Right renal cortex interstitium (tissue), 3 donors: ENCODE measurements at regions not wholly inside any gene's neighbourhood (a gene's known extent, or its start where the extent isn't known, plus 50 kb on each side); places are given as distances from the start of the nearest gene placed in this dataset.
A peak's percentile ranks its signal among the peaks of the same experiment; 100 is the strongest.
"Not testable (repeated sequence)": the region's sequence is repeated elsewhere in the genome, so short reads cannot be mapped to it uniquely, and the experiment has no call there.

ENCODE experiments used
- DNase-seq, 3 donors: peaks; one replicate each; pipeline ENCODE4 v3.0.0-alpha.2; 2013; ENCODE audit warnings: low read depth in 3 of 3, low spot score in 2 of 3

DNA sequence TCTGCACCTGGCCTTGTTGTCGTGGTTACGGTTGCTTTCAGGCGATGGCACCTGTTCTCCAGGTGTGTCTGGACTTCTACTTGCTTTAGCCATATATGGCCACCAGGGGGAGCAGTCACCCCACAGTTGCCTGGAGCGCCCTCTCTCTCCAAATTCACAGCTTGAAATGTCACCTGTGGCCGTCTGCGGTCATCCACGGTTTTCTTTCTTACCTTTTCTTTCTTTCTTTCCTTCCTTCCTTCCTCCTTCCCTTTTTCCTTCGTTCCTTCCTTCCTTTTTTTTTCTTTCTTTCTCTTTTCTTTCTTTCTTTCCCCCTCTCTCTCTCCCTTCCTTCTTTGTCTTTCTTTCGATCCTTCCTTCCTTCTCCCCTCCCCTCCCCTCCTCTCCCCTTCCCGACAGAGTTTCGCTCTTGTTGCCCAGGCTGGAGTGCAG is 150.5 kb upstream of the VKORC1L1 start:
- no peak for DNase-seq

- DNase-seq: not testable (repeated sequence)
These were observed 145.7 kb upstream of the VKORC1L1 start for GRCh38 chr7:65727182-65727581.

- DNase-seq: no peak
These were observed 141.7 kb upstream of the VKORC1L1 start for GRCh38 chr7:65731129-65731528.

DNA sequence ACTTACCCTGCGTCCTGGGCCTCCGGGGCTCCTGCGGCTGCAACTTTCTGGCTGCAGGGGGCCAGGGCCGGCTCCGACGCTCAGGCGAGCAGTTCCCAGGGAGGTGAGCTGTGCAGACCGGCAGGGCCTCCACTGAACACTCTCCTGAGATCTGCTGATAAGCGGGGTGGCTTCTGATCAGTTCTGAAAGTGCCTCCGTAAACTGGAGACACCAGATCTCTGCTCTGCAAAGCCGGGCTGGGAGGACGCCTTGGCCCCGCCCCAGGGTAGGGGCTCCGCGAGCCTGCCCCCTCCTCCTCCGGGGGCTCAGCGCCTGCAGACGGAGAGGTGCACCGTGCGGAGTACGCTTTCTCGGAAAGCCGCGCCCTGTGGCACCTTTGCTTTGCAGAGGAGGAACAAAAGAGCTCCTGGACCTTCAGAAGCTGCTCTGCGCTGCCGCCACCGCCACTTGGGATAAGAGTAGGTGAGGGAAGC is 141.3 kb upstream of the VKORC1L1 start:
- no peak for DNase-seq

DNA sequence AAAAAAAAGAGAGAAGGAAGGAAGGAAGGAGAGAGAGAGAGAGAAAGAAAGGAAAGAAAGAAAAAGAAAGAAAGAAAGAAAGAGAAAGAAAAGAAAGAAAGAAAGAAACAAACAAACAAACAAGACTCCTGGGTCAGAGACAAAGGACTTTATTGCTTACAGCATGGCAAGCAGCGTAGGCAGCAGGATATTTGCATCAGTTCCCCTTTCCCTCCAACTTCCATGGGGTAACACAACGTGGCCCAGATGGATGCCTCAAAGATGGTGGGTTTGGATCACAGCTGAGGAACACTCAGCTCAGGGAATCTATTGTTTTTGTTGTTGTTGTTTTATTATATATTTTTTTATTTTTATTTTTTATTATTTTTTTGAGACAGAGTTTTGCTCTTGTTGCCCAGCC is 128.5 kb upstream of the VKORC1L1 start:
- DNase-seq: no peak

DNA sequence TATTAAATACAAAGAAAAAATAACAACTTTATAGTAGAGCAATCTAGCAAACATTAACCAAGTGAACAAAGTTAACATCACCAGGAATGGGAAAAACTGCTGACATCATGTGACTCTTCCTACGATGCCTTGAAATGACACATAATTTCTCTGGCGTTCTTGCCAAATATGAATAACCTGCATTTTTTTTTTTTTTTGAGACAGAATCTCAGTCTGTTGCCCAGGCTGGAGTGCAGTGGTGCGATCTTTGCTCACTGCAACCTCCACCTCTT is 126.5 kb upstream of the VKORC1L1 start:
- no peak for DNase-seq

GRCh38 chr7:65749039-65749438 is 123.8 kb upstream of the VKORC1L1 start:
- no peak for DNase-seq

- DNase-seq: no peak
These were observed 123.4 kb upstream of the VKORC1L1 start for GRCh38 chr7:65749518-65749917.

GRCh38 chr7:65750511-65751344 is 122.1 kb upstream of the VKORC1L1 start:
- DNase-seq: peak in 2 of 3 donors; percentile 60 to 65

GRCh38 chr7:65754070-65754469 is 118.8 kb upstream of the VKORC1L1 start:
- DNase-seq: not testable (repeated sequence)

- DNase-seq: not testable (repeated sequence)
These were observed 113.9 kb upstream of the VKORC1L1 start for GRCh38 chr7:65758991-65759390.

- DNase-seq: not testable (repeated sequence)
These were observed 110.2 kb upstream of the VKORC1L1 start for GRCh38 chr7:65762712-65763111.

DNA sequence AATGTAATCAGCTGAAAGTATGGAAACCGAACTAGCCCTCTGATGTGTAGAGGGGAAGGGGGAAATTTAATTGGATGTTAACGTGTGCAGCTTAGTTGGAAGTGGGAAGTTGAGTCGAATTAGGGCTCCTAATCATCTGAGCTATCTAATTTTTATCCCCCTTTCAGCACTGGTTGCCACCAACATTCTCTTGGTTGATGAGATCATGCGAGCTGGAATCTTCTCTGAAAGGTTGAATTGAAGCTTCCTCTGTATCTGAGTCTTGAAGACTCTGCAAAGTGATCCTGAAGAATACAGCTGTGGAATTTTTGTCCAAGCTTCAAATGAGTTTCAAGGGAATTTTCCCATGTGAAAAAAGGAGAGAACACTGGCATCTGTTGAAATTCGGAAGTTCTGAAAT is 109.8 kb upstream of the VKORC1L1 start:
- DNase-seq: not testable (repeated sequence)

GRCh38 chr7:65770473-65771225 is 102.2 kb upstream of the VKORC1L1 start:
- DNase-seq: peak; percentile 68 to 86 (median 85)

DNA sequence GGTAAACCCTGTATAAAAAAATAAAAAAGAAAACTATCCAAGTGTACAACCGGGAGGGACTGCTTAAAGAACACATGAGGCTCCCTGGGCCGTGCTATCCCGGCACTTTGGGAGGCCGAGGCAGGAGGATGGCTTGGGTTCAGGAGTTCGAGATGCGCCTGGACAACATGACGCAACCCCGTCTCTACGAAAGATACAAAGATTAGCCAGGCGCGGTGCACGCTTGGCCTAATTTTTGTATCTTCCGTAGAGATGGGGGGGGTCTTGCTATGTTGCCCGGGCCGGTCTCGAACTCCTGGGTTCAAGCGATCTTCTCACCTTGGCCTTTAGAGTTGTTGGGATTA is 101.7 kb upstream of the VKORC1L1 start:
- not testable (repeated sequence) for DNase-seq

GRCh38 chr7:65776677-65777076 is 96.2 kb upstream of the VKORC1L1 start:
- DNase-seq: not testable (repeated sequence)

- DNase-seq: not testable (repeated sequence)
These were observed 82.9 kb upstream of the VKORC1L1 start for GRCh38 chr7:65789943-65790342.

- DNase-seq: not testable (repeated sequence)
These were observed 81.1 kb upstream of the VKORC1L1 start for GRCh38 chr7:65791788-65792187.

DNA sequence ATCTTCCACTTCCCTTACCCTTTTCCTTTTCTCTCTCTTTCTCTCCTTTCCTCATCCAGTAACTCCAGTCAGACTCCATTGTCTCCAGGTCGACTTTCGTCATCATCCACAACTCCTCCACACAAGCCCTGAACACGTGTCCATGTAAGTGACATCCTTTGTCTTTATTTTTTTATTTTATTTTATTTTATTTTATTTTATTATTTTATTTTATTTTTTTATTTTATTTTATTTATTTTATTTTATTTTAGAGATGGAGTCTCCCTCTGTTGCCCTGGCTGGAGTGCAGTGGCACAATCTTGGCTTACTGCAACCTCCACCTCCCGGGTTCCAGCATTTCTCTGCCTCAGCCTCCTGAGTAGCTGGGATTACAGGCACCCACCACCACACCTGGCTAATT is 80.1 kb upstream of the VKORC1L1 start:
- DNase-seq: not testable (repeated sequence)

- DNase-seq: not testable (repeated sequence)
These were observed 78.0 kb upstream of the VKORC1L1 start for GRCh38 chr7:65794671-65795391.

DNA sequence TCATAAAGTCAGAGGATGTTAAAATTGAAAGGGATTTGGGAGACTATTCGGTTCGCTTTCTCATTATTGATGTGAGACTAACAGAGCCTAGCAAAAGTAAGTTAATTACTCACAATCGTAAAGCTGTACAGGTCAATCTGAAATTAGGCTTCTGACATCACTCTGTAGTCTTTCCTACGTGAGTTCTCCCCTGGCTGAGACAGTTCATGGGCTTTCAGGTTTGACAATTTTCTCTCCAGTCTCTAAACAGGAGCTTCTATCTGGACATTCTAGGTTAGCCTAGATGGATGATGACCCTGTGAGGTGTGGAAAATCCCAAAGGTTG is 77.5 kb upstream of the VKORC1L1 start:
- DNase-seq: not testable (repeated sequence)
